ENCODE measurements at regions not wholly inside any gene's neighbourhood (a gene's known extent, or its start where the extent isn't known, plus 50 kb on each side); places are given as distances from the start of the nearest gene placed in this dataset.
A peak's percentile ranks its signal among the peaks of the same experiment; 100 is the strongest.

DNA sequence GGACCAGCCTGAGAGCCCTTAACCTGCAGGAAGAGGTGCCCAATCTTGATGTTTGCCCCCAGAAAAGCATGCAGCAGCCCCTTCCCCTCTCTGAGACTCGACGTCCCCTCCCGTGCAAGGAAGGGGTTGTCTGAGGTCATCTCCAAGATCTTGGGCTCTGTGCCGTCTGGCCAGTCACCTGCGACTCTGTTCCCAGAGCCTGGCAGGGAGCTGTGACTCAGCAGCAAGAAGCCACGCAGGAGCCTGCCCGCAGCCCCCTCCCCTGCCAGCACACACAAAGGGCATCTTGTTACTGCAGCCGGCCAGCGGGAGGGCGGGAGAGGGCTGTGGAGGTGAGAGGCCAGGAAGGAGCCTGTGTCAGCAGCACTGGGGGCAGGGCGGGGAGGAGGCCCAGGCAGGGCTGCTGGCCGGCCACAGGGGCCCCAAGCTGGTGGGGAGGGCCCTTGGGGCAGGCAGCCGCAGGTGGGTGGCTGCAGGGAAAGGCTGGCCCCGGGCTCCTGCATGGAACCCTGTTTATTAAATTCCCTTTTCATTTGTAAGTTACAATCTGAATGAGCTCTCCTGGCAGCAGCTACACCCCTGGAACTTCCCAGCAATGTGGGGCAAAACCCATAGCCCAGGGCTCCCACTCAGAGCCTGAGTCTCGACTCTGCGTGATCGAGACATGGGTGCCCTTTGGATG, 103.7 kb upstream of the ZMIZ1 start:
- no peaks in the 10 kb centered on the region for H3K36me3 Mint-ChIP-seq (ENCODE audit: low read depth)
- ChIA-PET CTCF (no interaction called here), POLR2A (interaction anchor here (1.5 kb wide), 1 partner anchor 9 kb away, joined by 5 read pairs; no protein-coding TSS in a partner anchor)
- H3K9me3 Mint-ChIP-seq (ENCODE audit: low read depth): no peaks in the 10 kb centered on the region
- ATAC-seq (no peak), DNase-seq (no peak)
- no peaks in the 10 kb centered on the region for H3K4me1 Mint-ChIP-seq
- H3K4me3 Mint-ChIP-seq: no peak overlapping the region
- no peaks in the 10 kb centered on the region for H3K27me3 Mint-ChIP-seq
- intact Hi-C loops (cut with DNase I, micrococcal nuclease): no loop called here
- no peak overlapping the region for H3K27ac Mint-ChIP-seq

DNA sequence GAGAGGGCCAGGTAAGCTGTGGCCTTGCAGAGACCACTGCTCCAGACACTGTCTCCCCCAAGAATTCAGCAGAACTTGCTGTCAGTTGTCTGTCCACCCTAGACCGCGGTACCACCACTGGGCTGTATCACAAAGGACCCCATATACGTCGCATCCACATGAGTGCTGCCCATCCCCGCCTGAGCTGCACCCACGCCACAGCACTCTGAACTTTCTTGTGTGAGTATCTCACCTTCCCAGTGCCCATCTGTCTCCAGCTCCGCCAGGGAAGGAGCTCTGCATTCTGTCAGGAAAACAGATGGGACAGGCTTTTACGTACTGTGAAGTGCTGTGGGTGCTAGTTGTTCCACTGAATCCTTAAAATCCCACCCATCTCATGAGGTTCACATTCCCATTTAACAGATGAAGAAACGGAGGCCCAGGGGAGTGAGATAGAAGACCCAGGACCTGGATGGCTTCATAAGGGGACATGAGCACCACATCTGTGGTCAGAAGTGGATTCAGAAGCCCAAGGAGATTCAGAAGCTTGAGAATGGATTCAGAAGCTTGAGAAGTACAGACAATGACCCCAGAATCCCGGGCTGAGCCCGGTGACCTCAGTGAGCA, 102.5 kb upstream of the ZMIZ1 start:
- Mint-ChIP-seq H3K9me3 (ENCODE audit: low read depth) (no peaks in the 10 kb centered on the region), H3K36me3 (ENCODE audit: low read depth) (no peaks in the 10 kb centered on the region), H3K4me3 (no peak overlapping the region), H3K27me3 (no peaks in the 10 kb centered on the region), H3K27ac (no peak overlapping the region), H3K4me1 (no peaks in the 10 kb centered on the region)
- DNase-seq: no peak
- ChIA-PET POLR2A (no interaction called here), CTCF (interaction anchor here (0.8 to 1.3 kb wide), 2 partner anchors 8 to 274 kb away, joined by 3 to 4 read pairs; no protein-coding TSS in a partner anchor)
- no peak for ATAC-seq
- intact Hi-C loops (cut with DNase I, micrococcal nuclease): no loop called here

DNA sequence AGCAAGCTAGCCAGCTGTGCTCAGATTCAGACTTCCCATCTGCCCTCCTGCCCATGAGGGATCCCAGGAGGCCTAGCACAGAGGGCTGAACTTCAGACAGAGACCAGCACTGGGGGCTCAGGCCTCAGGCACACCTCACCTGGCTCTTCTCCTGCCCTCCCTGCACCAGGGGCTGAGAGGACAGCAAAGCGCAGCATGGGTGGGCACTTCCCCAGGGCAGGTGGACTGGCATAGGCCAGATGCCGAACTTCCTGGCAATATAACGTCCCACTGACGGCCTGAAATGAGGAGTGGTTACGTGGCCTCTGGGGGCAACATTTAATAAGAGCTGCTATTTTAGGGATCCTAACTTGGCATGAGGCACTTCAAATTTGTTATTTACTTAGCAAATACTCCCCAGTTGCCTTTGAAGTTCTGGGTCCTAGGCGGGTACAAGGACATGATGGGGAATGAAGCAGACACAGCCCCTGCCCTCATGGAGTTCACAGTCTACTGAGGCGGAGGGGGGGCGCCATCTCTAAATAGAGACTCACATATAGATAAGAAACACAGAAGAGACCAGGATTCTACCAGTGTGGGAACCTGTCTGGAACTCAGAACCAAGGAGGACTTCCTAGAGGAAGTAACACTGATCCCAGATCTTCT, 101.8 kb upstream of the ZMIZ1 start:
- peak overlapping the region; percentile 10 for H3K27ac Mint-ChIP-seq
- CTCF ChIA-PET: interaction anchor here (1.3 to 1.5 kb wide), 2 partner anchors 8 to 228 kb away, joined by 4 to 6 read pairs; no protein-coding TSS in a partner anchor
- POLR2A ChIA-PET: no interaction called here
- intact Hi-C loops (cut with DNase I, micrococcal nuclease): no loop called here
- no peaks in the 10 kb centered on the region for H3K36me3 Mint-ChIP-seq (ENCODE audit: low read depth)
- DNase-seq (no peak), ATAC-seq (no peak)
- H3K27me3 Mint-ChIP-seq: no peaks in the 10 kb centered on the region
- no peaks in the 10 kb centered on the region for H3K9me3 Mint-ChIP-seq (ENCODE audit: low read depth)
- H3K4me1 Mint-ChIP-seq: no peaks in the 10 kb centered on the region
- no peak overlapping the region for H3K4me3 Mint-ChIP-seq

DNA sequence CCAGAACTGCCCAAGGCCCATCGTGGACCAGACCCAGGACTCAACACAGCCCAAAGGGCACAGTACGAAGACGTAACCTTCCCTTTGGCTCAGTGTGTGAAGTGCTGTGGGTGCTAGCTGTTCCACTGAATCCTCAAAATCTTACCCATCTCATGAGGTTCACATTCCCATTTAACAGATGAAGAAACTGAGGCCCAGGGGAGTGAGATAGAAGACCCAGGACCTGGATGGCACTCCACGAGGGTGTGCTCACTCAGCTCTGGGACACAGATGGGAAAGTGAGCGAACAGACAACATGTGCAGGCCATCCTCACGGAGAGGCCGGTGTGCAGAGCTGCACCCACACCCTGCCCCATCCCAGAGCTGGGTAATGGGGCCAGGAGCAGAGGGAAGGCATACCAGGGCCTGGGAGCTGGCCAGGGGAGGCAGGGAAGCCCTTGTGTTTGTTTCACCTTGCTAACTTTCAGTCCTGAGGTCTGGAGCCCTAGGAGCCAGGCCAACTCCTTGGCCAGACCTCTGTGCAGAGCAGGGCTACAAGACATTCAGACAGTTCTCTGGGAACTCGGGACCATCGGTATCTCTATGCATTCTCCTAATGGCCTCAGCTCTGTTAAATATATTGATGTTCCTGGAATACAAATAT, 100.3 kb upstream of the ZMIZ1 start:
- ChIA-PET CTCF (interaction anchor here (0.7 to 1.5 kb wide), 4 partner anchors 22 to 227 kb away, joined by 3 to 6 read pairs (median 4); no protein-coding TSS in a partner anchor), POLR2A (interaction anchor here (0.6 kb wide), 1 partner anchor 1031 kb away, joined by 3 read pairs; no protein-coding TSS in a partner anchor)
- Mint-ChIP-seq H3K27me3 (no peaks in the 10 kb centered on the region), H3K4me3 (no peak overlapping the region), H3K36me3 (ENCODE audit: low read depth) (no peaks in the 10 kb centered on the region), H3K27ac (no peak overlapping the region), H3K9me3 (ENCODE audit: low read depth) (no peaks in the 10 kb centered on the region), H3K4me1 (peaks cover 3% of the 10 kb centered on the region)
- intact Hi-C loops (cut with DNase I, micrococcal nuclease): no loop called here
- DNase-seq (no peak), ATAC-seq (no peak)

DNA sequence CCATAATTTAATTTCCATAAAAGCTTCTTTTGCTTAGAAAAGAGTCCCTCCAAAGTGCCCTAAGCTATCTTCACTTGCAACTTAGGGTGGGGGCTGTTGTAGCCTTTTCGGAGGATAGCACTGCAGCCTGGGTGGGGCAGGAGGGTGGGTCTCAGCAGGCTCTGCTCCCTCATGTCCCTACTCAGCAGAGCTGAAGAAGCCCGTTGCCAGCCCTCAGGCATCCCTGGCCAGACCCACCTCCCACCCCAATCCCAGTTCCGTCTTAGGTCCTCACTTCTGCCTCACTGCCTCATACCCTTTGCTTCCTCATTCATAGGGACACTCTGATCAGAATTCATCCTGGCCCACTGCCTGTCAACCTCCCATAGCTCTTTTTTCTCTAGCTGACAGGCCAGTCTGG, 99.8 kb upstream of the ZMIZ1 start:
- Mint-ChIP-seq H3K9me3 (ENCODE audit: low read depth) (no peaks in the 10 kb centered on the region), H3K4me3 (no peak overlapping the region), H3K4me1 (peaks cover 3% of the 10 kb centered on the region), H3K27me3 (no peaks in the 10 kb centered on the region), H3K27ac (no peak overlapping the region), H3K36me3 (ENCODE audit: low read depth) (no peaks in the 10 kb centered on the region)
- POLR2A ChIA-PET: interaction anchor here (0.5 to 0.6 kb wide), 2 partner anchors 309 to 1031 kb away, joined by 3 read pairs; no protein-coding TSS in a partner anchor
- CTCF ChIA-PET: interaction anchor here (0.7 to 1.4 kb wide), 2 partner anchors 22 to 27 kb away, joined by 3 to 4 read pairs; no protein-coding TSS in a partner anchor
- ATAC-seq: no peak
- intact Hi-C loops (cut with DNase I, micrococcal nuclease): no loop called here
- no peak for DNase-seq

DNA sequence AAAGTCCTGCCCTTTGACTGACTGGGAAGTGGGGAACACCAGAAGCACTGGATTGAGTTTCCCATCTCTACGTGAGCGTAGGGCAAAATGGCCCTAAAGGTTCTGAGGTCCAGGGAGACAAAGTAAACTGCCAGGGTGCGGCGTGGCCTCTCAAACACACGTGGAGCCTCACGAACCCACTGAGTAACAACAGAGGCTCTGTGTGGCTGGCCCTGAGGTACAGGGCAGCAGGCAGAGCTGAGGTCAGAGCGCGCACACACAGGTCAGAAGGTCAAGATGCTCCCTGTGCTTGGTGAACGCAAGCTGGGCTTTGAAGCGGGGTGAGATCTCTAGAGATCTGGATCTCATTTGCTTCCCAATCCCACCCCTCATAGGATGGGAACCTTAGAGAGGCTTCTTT, 99.0 kb upstream of the ZMIZ1 start:
- ChIA-PET POLR2A (no interaction called here), CTCF (interaction anchor here (1.0 kb wide), 1 partner anchor 28 kb away, joined by 4 read pairs; no protein-coding TSS in a partner anchor)
- Mint-ChIP-seq H3K36me3 (ENCODE audit: low read depth) (no peaks in the 10 kb centered on the region), H3K9me3 (ENCODE audit: low read depth) (no peaks in the 10 kb centered on the region), H3K27me3 (no peaks in the 10 kb centered on the region), H3K4me1 (peaks cover 10% of the 10 kb centered on the region), H3K4me3 (no peak overlapping the region), H3K27ac (no peak overlapping the region)
- DNase-seq: no peak
- ATAC-seq: no peak
- intact Hi-C loops (cut with DNase I, micrococcal nuclease): loop anchor here in 1 of 2 experiments (5.0 to 10.0 kb wide), 2 partner anchors 353 to 475 kb away; partner anchors contain the start of gene ZCCHC24

DNA sequence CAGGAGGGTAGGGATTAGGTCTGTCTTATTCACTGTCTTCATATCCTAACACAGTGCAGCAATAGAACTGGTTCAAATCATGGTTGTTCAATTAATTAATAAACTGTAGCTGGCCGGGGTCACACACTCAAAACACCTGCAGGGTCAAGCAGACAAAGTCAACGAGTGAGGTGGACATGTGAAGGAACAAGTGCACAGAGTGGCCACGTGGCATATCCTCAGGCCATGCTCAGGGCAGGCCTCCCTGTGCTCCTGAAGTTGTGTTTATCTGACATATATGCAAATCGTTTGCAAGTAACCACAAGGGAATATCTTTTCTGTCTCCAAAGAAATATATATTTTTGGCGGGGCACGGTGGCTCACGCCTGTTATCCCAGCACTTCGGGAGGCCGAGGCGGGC, 98.5 kb upstream of the ZMIZ1 start:
- intact Hi-C loops (cut with DNase I, micrococcal nuclease): loop anchor here in 1 of 2 experiments (5.0 to 10.0 kb wide), 2 partner anchors 352 to 475 kb away; partner anchors contain the start of gene ZCCHC24
- no peaks in the 10 kb centered on the region for H3K36me3 Mint-ChIP-seq (ENCODE audit: low read depth)
- ATAC-seq (no peak), DNase-seq (no peak)
- H3K9me3 Mint-ChIP-seq (ENCODE audit: low read depth): no peaks in the 10 kb centered on the region
- CTCF ChIA-PET: interaction anchor here (1.0 kb wide), 1 partner anchor 28 kb away, joined by 4 read pairs; no protein-coding TSS in a partner anchor
- POLR2A ChIA-PET: no interaction called here
- peaks cover 16% of the 10 kb centered on the region for H3K4me1 Mint-ChIP-seq
- H3K4me3 Mint-ChIP-seq: no peak overlapping the region
- H3K27ac Mint-ChIP-seq: no peak overlapping the region
- H3K27me3 Mint-ChIP-seq: no peaks in the 10 kb centered on the region

DNA sequence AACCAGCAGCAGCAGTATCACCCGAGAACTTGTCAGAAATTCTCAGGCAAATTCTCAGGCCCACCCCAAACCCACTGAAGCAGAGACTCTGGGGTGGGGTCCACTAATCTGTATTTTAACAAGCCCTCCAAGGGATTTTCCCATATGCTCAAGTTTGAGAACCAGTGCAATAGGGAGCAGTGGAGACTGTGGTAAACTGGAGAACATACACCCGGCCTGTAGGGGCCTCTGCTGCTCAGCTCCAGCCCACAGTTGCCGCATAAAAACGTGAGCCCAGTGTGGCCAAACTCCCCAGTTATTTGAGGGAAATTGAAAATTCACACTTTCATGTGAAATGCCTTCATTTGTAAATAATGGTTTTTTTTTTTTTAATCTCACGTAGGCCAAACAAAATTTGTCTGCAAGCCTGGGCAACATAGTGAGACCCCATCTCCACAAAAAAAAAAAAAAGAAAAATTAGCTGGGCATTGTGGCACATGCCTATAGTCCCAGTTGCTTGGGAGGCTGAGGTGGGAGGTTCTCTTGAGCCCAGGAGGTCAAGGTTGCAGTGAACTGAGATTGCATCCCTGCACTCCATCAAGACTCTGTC, 97.6 kb upstream of the ZMIZ1 start:
- ATAC-seq: no peak
- ChIA-PET POLR2A (no interaction called here), CTCF (interaction anchor here (0.8 kb wide), 1 partner anchor 8 kb away, joined by 3 read pairs; no protein-coding TSS in a partner anchor)
- H3K4me1 Mint-ChIP-seq: peaks cover 24% of the 10 kb centered on the region
- H3K9me3 Mint-ChIP-seq (ENCODE audit: low read depth): no peaks in the 10 kb centered on the region
- no peak overlapping the region for H3K27ac Mint-ChIP-seq
- no peaks in the 10 kb centered on the region for H3K36me3 Mint-ChIP-seq (ENCODE audit: low read depth)
- H3K27me3 Mint-ChIP-seq: no peaks in the 10 kb centered on the region
- DNase-seq: no peak
- intact Hi-C loops (cut with DNase I, micrococcal nuclease): loop anchor here in 1 of 2 experiments (5.0 to 10.0 kb wide), 2 partner anchors 351 to 474 kb away; partner anchors contain the start of gene ZCCHC24
- no peak overlapping the region for H3K4me3 Mint-ChIP-seq

DNA sequence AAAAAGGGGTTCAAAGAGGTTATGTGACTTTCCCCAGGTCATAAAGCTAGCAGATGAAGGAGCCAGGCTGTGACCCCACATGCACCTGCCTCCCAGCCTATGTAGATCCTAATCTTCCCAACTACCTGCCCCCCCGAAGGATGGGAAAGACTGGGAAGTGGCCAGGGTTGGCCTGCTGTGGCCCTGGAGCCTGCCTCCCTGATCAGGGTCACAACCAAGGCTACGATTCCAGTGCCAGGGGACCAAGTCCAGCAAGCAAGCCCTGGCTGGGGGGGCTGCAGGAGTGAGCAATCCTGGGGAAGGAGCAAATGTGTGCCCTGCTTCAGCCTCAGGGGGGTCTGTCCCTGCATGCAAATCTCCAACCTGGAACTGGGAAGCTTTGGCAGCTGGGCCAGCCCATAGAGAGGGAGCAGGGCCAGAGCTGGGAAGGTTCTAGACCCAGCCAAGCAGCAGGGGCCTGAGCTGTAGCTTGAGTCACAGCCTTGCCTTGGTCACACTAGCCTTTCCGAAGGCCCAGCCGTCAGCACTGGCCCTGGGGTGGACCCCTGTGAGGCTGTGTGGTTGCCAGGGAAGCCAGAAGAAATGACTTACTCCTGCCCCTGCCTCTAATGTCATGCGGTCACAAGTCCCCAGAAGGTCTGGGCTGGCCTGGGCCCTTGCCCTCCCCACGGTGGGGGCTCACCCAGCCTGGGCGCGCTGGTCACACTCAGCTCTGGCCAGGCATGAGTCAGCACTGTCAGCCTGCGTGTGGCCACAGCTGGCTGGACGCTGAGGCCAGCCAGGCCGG, 96.4 kb upstream of the ZMIZ1 start:
- no peak for DNase-seq
- intact Hi-C loops (cut with DNase I, micrococcal nuclease): loop anchor here in 1 of 2 experiments (5.0 to 10.0 kb wide), 2 partner anchors 350 to 472 kb away; partner anchors contain the start of gene ZCCHC24
- ChIA-PET CTCF (no interaction called here), POLR2A (no interaction called here)
- Mint-ChIP-seq H3K4me1 (peaks cover 27% of the 10 kb centered on the region), H3K27me3 (peaks cover 2% of the 10 kb centered on the region), H3K27ac (no peak overlapping the region), H3K4me3 (no peak overlapping the region), H3K36me3 (ENCODE audit: low read depth) (no peaks in the 10 kb centered on the region), H3K9me3 (ENCODE audit: low read depth) (no peaks in the 10 kb centered on the region)
- ATAC-seq: no peak

All from activated CD4-positive, alpha-beta T cell treated with anti-CD3 and anti-CD28 coated beads for 36 hours (primary cell).